ENCODE measurements at regions not wholly inside any gene's neighbourhood (a gene's known extent, or its start where the extent isn't known, plus 50 kb on each side); places are given as distances from the start of the nearest gene placed in this dataset.
A peak's percentile ranks its signal among the peaks of the same experiment; 100 is the strongest.

DNA sequence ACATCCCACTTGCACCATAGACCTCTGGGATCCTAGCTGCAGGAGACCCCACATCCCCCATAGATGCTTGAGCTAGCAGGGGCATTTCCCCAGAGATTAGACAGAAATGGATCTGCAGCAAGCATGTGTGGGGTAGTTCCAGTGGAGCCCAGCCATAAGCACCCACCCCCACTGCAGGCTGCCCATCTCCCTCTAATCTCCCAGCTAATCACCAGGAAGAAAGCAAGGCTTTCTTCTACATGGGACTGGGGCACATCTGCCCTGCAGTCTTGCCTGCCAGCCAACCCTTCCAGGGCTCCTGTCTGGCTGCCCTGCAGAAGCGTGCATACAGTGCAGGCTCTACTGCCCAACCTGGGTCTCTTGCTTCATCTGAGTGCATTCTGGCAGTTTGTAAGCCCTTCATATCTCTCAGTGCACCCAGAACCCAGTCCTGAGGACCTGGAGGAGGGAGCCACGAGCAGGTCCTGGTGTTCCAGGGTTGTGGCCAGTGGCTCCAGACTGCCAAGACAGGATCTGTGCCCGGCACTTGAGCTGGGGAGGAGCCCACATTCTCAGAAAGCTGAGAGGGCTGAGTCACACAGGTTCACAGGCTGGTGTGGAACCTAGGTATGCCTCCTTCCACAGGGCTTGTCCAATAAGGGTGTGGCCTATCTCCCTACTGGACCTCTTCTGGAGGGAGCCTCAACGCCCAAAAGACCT lies 49.9 kb upstream of the IGSF11 start:
- no peak for DNase-seq
- TF ChIP-seq, protein P1, sequence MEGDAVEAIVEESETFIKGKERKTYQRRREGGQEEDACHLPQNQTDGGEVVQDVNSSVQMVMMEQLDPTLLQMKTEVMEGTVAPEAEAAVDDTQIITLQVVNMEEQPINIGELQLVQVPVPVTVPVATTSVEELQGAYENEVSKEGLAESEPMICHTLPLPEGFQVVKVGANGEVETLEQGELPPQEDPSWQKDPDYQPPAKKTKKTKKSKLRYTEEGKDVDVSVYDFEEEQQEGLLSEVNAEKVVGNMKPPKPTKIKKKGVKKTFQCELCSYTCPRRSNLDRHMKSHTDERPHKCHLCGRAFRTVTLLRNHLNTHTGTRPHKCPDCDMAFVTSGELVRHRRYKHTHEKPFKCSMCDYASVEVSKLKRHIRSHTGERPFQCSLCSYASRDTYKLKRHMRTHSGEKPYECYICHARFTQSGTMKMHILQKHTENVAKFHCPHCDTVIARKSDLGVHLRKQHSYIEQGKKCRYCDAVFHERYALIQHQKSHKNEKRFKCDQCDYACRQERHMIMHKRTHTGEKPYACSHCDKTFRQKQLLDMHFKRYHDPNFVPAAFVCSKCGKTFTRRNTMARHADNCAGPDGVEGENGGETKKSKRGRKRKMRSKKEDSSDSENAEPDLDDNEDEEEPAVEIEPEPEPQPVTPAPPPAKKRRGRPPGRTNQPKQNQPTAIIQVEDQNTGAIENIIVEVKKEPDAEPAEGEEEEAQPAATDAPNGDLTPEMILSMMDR (IDR thresholded peaks at IDR 0.05; ENCODE audit: control extremely low read depth, extremely low read depth), result no peak

More for the DNA sequence above, 49.9 kb upstream of the IGSF11 start:
- no peak overlapping the region for H3K27ac ChIP-seq (ENCODE audit: low read depth in 1 of 2, low read length in 1 of 2)
- 58 to 69% methylated on average over 4 of the region's 4 CpGs for WGBS, 2 donors
- no peaks in the 10 kb centered on the region for H3K4me1 ChIP-seq (ENCODE audit: control insufficient read depth in 5 of 5, insufficient read depth in 5 of 5, low read length in 5 of 5)
- H3K4me3 ChIP-seq, result no peak overlapping the region
- ATAC-seq (ENCODE audit: insufficient read depth, low FRiP score), result peak; percentile 80
- H3K9me3 ChIP-seq (ENCODE audit: control insufficient read depth in 4 of 4, insufficient read depth in 3 of 4, low read length in 3 of 4), result no peaks in the 10 kb centered on the region
- H3K36me3 ChIP-seq (ENCODE audit: control insufficient read depth in 4 of 4, insufficient read depth in 4 of 4, low read length in 4 of 4), result no peaks in the 10 kb centered on the region
- no peaks in the 10 kb centered on the region for H3K27me3 ChIP-seq (ENCODE audit: control insufficient read depth in 3 of 3, insufficient read depth in 3 of 3, low read length in 2 of 3)
- no peak overlapping the region for H3K9ac ChIP-seq (ENCODE audit: insufficient read depth in 1 of 2, low read length in 2 of 2)
